Activated T-cell treated with anti-CD3 and anti-CD28 coated beads, Interleukin-2, amount 50 U/mL, for 24 hours (primary cell): ENCODE measurements at regions not wholly inside any gene's neighbourhood (a gene's known extent, or its start where the extent isn't known, plus 50 kb on each side); places are given as distances from the start of the nearest gene placed in this dataset.

Experiments used
- DNase-seq: peaks from one replicate; pipeline ENCODE4 v3.0.0-alpha.2; 2020
- H3K27ac Mint-ChIP-seq: 2 replicates; pipeline ENCODE4 v1.8.0; 2020; ENCODE audit warnings: mild to moderate bottlenecking, mixed read lengths
- H3K27me3 Mint-ChIP-seq: 2 replicates; pipeline ENCODE4 v1.8.0; 2020; ENCODE audit warnings: mixed read lengths
- H3K36me3 Mint-ChIP-seq: 2 replicates; pipeline ENCODE4 v1.8.0; 2020; ENCODE audit warnings: low read depth, mixed read lengths
- H3K4me1 Mint-ChIP-seq: 2 replicates; pipeline ENCODE4 v1.8.0; 2020; ENCODE audit warnings: low read depth, mixed read lengths
- H3K4me3 Mint-ChIP-seq: 2 replicates; pipeline ENCODE4 v1.8.0; 2020; ENCODE audit warnings: mild to moderate bottlenecking, moderate library complexity, mixed read lengths
- H3K9me3 Mint-ChIP-seq: 2 replicates; pipeline ENCODE4 v1.8.0; 2020; ENCODE audit warnings: mixed read lengths

GRCh38 chr21:28788030-28788429, 204.6 kb downstream of the LTN1 start:
- peaks cover 11% of the 10 kb centered on the region for H3K9me3 Mint-ChIP-seq
- H3K4me1 Mint-ChIP-seq: peaks cover 5% of the 10 kb centered on the region

GRCh38 chr21:28783641-28784185, 209.0 kb downstream of the LTN1 start:
- no peaks in the 10 kb centered on the region for H3K4me1 Mint-ChIP-seq

More at GRCh38 chr21:28788030-28788429, 204.6 kb downstream of the LTN1 start:
- DNase-seq: no peak
- Mint-ChIP-seq H3K27ac (no peak overlapping the region), H3K4me3 (no peak overlapping the region), H3K27me3 (no peaks in the 10 kb centered on the region), H3K36me3 (peaks cover 17% of the 10 kb centered on the region)

DNA sequence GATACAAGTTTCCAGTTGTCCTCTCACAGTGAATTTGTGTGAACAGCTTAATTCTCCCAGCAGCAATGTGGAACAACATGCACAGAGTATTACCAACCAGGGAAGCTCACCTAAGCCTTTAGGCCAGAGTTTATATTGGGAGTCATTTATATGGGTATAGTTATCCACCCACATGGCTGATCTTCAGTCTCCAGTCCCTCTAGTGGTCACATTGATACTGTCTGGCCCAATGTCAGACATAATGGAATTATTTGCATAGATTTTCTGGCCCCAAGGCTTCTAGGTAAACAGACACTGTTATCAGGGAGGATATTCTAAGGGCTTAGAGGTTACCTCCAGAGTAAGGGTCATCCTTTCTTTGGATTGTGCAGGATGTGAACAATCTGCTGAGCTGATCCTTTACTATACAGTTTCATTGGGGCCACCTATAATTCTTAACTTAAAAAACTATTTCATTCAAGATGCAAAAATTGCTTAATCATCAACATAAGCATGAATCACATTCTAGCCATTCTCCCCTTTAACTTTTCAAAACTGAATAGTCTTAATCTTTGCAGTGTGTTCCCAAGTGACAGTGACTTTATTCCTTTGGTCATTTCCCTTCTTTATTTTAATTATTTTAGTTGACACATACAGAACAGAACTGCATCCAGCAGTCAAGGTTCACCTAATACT, 210.9 kb downstream of the LTN1 start:
- H3K4me1 Mint-ChIP-seq: peaks cover 5% of the 10 kb centered on the region
- no peak overlapping the region for H3K4me3 Mint-ChIP-seq
- no peak overlapping the region for H3K27ac Mint-ChIP-seq
- no peak for DNase-seq
- H3K9me3 Mint-ChIP-seq: peaks cover 11% of the 10 kb centered on the region
- no peaks in the 10 kb centered on the region for H3K27me3 Mint-ChIP-seq
- H3K36me3 Mint-ChIP-seq: peaks cover 17% of the 10 kb centered on the region

More at GRCh38 chr21:28783641-28784185, 209.0 kb downstream of the LTN1 start:
- Mint-ChIP-seq H3K4me3 (no peak overlapping the region), H3K36me3 (peaks cover 17% of the 10 kb centered on the region), H3K27me3 (no peaks in the 10 kb centered on the region), H3K9me3 (peaks cover 11% of the 10 kb centered on the region), H3K27ac (no peak overlapping the region)
- no peak for DNase-seq

GRCh38 chr21:28779914-28780313, 212.8 kb downstream of the LTN1 start:
- H3K9me3 Mint-ChIP-seq: peaks cover 5% of the 10 kb centered on the region
- H3K4me1 Mint-ChIP-seq: peaks cover 23% of the 10 kb centered on the region
- peaks cover 9% of the 10 kb centered on the region for H3K36me3 Mint-ChIP-seq
- no peaks in the 10 kb centered on the region for H3K27me3 Mint-ChIP-seq
- H3K4me3 Mint-ChIP-seq: no peak overlapping the region
- no peak overlapping the region for H3K27ac Mint-ChIP-seq
- DNase-seq: no peak

DNA sequence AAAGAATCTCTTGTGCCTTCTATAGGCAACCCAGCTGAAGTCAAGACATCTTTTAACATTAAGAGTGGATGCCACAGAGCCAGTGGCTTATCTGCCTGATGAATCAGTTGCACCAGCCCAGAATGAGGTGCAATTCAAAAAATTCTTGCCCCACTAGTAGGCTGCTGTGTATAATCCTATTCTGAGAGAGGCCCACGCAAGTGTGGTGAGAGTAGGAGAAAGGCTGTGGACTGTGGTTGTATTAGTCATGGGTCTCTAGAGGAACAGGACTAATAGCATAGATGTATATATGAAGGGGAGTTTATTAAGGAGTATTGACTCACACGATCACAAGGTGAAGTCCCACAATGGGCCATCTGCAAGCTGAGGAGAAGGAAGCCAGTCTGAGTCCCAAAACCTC, 216.4 kb downstream of the LTN1 start:
- peaks cover 9% of the 10 kb centered on the region for H3K36me3 Mint-ChIP-seq
- H3K27me3 Mint-ChIP-seq: no peaks in the 10 kb centered on the region
- H3K4me1 Mint-ChIP-seq: peaks cover 41% of the 10 kb centered on the region
- H3K9me3 Mint-ChIP-seq: peaks cover 3% of the 10 kb centered on the region
- H3K4me3 Mint-ChIP-seq: no peak overlapping the region
- peak; percentile 34 for DNase-seq
- H3K27ac Mint-ChIP-seq: peak overlapping the region; percentile 90

DNA sequence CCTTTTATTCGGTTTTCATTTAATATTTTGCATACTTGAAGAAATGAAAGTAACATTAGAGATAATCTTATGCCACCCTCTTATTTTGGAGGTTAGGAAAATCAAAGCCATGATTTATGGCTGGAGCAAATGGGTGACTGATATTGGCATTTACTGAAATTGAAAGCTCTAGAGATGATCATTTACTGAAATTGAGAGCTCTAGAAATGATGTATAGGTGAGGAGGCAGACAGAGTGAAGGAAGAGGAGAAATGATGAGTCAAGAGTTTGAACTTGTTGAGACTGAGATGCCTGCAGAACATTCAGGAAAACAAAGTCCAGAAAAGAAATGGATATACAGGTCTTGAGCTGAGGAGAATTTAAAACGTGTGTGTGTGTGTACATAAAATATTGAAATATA, 217.6 kb downstream of the LTN1 start:
- Mint-ChIP-seq H3K27me3 (no peaks in the 10 kb centered on the region), H3K9me3 (peaks cover 8% of the 10 kb centered on the region), H3K4me3 (peak overlapping the region; percentile 11), H3K27ac (peak overlapping the region; percentile 90), H3K4me1 (peaks cover 52% of the 10 kb centered on the region), H3K36me3 (peaks cover 15% of the 10 kb centered on the region)
- DNase-seq: no peak

GRCh38 chr21:28773036-28773435, 219.6 kb downstream of the LTN1 start:
- Mint-ChIP-seq H3K4me3 (no peak overlapping the region), H3K36me3 (peaks cover 19% of the 10 kb centered on the region), H3K27me3 (no peaks in the 10 kb centered on the region), H3K9me3 (peaks cover 9% of the 10 kb centered on the region), H3K27ac (no peak overlapping the region), H3K4me1 (peaks cover 71% of the 10 kb centered on the region)
- no peak for DNase-seq

DNA sequence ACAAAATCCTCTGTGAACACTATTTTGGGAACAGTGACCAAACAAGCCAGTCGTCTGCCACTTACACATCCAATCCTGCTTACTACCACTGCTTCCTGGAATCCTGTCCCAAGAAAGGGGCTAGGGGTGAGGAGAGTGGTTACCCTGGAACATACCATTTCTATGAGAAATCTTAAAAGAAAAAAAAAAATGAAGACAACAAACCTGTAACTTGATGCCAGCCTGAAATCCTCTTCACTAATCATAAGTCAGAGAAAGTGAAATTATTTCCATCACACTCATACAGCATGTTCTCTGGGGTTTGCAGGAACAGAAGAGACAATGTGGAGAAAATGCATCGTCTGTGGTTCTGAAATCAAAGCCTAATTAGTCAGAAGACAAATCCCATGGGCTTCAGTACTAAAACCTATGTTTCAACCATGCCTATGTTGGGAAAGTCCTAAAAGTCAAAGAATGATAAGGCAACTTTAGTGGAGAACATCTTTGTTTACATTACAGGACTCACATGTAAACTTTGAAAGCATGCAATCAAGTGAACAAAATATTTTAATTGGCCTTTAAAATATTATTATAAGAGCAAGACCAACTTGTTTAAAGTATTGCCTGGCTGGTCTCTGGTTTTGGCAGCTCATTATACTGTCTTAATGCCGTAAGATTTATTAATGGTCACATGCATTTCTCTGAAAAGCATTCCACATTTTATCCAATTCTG, 220.7 kb downstream of the LTN1 start:
- Mint-ChIP-seq H3K27ac (peak overlapping the region; percentile 87), H3K36me3 (peaks cover 29% of the 10 kb centered on the region), H3K4me3 (peak overlapping the region; percentile 16), H3K27me3 (no peaks in the 10 kb centered on the region), H3K9me3 (peaks cover 17% of the 10 kb centered on the region), H3K4me1 (peaks cover 78% of the 10 kb centered on the region)
- DNase-seq: no peak

GRCh38 chr21:28770867-28771661, 221.6 kb downstream of the LTN1 start:
- Mint-ChIP-seq H3K27me3 (no peaks in the 10 kb centered on the region), H3K4me1 (peaks cover 72% of the 10 kb centered on the region), H3K4me3 (no peak overlapping the region), H3K9me3 (peaks cover 24% of the 10 kb centered on the region), H3K36me3 (peaks cover 35% of the 10 kb centered on the region), H3K27ac (peak overlapping the region; percentile 87)
- no peak for DNase-seq

GRCh38 chr21:28769683-28770082, 223.0 kb downstream of the LTN1 start:
- Mint-ChIP-seq H3K27me3 (no peaks in the 10 kb centered on the region), H3K4me3 (no peak overlapping the region), H3K9me3 (peaks cover 25% of the 10 kb centered on the region), H3K4me1 (peaks cover 59% of the 10 kb centered on the region), H3K27ac (peak overlapping the region; percentile 75), H3K36me3 (peaks cover 30% of the 10 kb centered on the region)
- no peak for DNase-seq

GRCh38 chr21:28768753-28769152, 223.9 kb downstream of the LTN1 start:
- peak overlapping the region; percentile 88 for H3K27ac Mint-ChIP-seq
- peaks cover 59% of the 10 kb centered on the region for H3K4me1 Mint-ChIP-seq
- DNase-seq: no peak
- H3K27me3 Mint-ChIP-seq: no peaks in the 10 kb centered on the region
- H3K36me3 Mint-ChIP-seq: peaks cover 30% of the 10 kb centered on the region
- peaks cover 25% of the 10 kb centered on the region for H3K9me3 Mint-ChIP-seq
- H3K4me3 Mint-ChIP-seq: no peak overlapping the region

- H3K27ac Mint-ChIP-seq: peak overlapping the region; percentile 88
- no peak for DNase-seq
- H3K9me3 Mint-ChIP-seq: peaks cover 25% of the 10 kb centered on the region
- H3K27me3 Mint-ChIP-seq: no peaks in the 10 kb centered on the region
- peaks cover 53% of the 10 kb centered on the region for H3K4me1 Mint-ChIP-seq
- peaks cover 30% of the 10 kb centered on the region for H3K36me3 Mint-ChIP-seq
- no peak overlapping the region for H3K4me3 Mint-ChIP-seq
Observed at GRCh38 chr21:28767523-28767922, 225.2 kb downstream of the LTN1 start.

DNA sequence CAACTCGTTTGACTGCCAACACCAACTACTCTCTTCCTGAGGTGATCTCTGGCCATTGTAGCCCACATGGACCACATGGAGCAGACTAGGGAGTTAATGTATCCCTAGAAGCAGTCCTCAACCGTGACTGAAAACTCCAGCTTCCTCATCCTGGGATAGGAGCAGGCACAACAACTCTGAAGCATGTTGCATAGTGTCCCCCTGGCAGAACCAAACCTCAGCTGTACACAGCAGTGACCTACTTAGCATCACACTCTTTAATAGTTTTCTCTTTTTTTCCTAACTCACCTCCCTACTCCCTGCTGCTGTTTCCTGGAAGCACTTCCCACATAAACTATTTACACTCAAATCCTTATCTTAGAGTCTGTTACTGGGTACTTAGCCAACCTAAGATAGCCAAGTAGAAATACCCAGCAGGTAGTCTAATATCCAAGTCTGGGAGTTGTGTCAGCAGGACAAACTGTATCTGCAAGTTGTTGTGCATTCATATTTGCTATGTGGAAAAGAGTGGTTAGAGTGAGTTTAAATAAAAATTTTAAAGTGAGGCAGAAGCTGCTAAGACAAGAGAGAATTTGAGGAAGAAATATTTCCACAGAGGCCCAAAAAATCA, 228.8 kb downstream of the LTN1 start:
- H3K4me1 Mint-ChIP-seq: peaks cover 21% of the 10 kb centered on the region
- no peak overlapping the region for H3K27ac Mint-ChIP-seq
- DNase-seq: no peak
- H3K4me3 Mint-ChIP-seq: no peak overlapping the region
- H3K9me3 Mint-ChIP-seq: peaks cover 24% of the 10 kb centered on the region
- H3K27me3 Mint-ChIP-seq: no peaks in the 10 kb centered on the region
- peaks cover 20% of the 10 kb centered on the region for H3K36me3 Mint-ChIP-seq

GRCh38 chr21:28762357-28762735, 230.3 kb downstream of the LTN1 start:
- DNase-seq: no peak
- H3K4me1 Mint-ChIP-seq: peaks cover 6% of the 10 kb centered on the region
- no peak overlapping the region for H3K27ac Mint-ChIP-seq
- peaks cover 10% of the 10 kb centered on the region for H3K36me3 Mint-ChIP-seq
- peaks cover 18% of the 10 kb centered on the region for H3K9me3 Mint-ChIP-seq
- H3K4me3 Mint-ChIP-seq: no peak overlapping the region
- H3K27me3 Mint-ChIP-seq: no peaks in the 10 kb centered on the region
